BLaER1 treated with 17β-estradiol and CSF1 and Interleukin-3, amounts not matched to agents 10 nM and 100 nM (cell line): ENCODE measurements at regions not wholly inside any gene's neighbourhood (a gene's known extent, or its start where the extent isn't known, plus 50 kb on each side); places are given as distances from the start of the nearest gene placed in this dataset.
"Not testable (repeated sequence)": the region's sequence is repeated elsewhere in the genome, so short reads cannot be mapped to it uniquely, and the experiment has no call there.

Source experiments
- H3K27ac ChIP-seq, 11 experiments: shearing (Covaris generic); formaldehyde crosslinking; 2 replicates each; pipeline ENCODE4 v1.8.1; 2022
- H3K27me3 ChIP-seq, 11 experiments: shearing (Covaris generic); formaldehyde crosslinking; 2 replicates each; pipeline ENCODE4 v1.8.1; 2022
- H3K36me3 ChIP-seq, 11 experiments: shearing (Covaris generic); formaldehyde crosslinking; 2 replicates each; pipeline ENCODE4 v1.8.1; 2022
- H3K4me1 ChIP-seq, 10 experiments: shearing (Covaris generic); formaldehyde crosslinking; 2 replicates each; pipeline ENCODE4 v1.8.1; 2022
- H3K4me2 ChIP-seq, 11 experiments: shearing (Covaris generic); formaldehyde crosslinking; 2 replicates each; pipeline ENCODE4 v1.8.1; 2022
- H3K4me3 ChIP-seq, 10 experiments: shearing (Covaris generic); formaldehyde crosslinking; 2 replicates each; pipeline ENCODE4 v1.8.1; 2022
- H3K9ac ChIP-seq, 11 experiments: shearing (Covaris generic); formaldehyde crosslinking; 2 replicates each; pipeline ENCODE4 v1.8.1; 2022
- H3K9me3 ChIP-seq, 11 experiments: shearing (Covaris generic); formaldehyde crosslinking; replicated peaks in 1 of 11; 2 replicates each; pipeline ENCODE4 v1.8.1; 2022
- H4K20me1 ChIP-seq, 11 experiments: shearing (Covaris generic); formaldehyde crosslinking; 2 replicates each; pipeline ENCODE4 v1.8.1; 2022
- Cebpa-rat ChIP-seq, 11 experiments: shearing (Covaris generic); IDR thresholded peaks; 2 replicates each; pipeline ENCODE4 v1.8.1; 2022

DNA sequence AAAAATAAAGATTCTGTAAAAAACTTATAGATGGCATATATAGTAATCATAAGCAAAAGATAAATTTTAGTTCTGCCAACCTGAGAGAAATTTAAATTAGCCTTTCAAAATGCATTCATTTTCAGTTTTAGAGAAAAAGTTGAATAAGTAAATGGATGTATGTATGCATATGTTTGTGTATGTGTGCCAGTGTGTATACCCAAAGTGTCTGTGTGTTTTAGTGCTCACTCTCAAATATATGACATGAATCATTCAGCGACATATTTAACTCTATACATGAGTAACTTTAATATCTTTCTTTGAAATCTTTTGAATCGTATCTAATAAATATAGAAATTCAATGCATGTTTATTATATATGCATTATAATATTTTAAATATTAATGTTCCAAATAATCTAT, 274.5 kb downstream of the SRGAP2C start:
- H3K9ac ChIP-seq, result peak overlapping the region in 1 of 11 experiments; percentile 29; a peak in 1 of 22 replicates
- no peak for TF ChIP-seq Cebpa-rat (IDR thresholded peaks at IDR 0.05)
- peaks cover 0 to 43% (median 18%) of the 10 kb centered on the region in 11 experiments; a peak in 14 of 22 replicates for H3K9me3 ChIP-seq
- peaks cover 3 to 32% (median 13%) of the 10 kb centered on the region in 10 experiments; a peak in 19 of 20 replicates for H3K4me1 ChIP-seq
- H3K36me3 ChIP-seq, result no peaks in the 10 kb centered on the region
- H3K4me3 ChIP-seq, result no peak overlapping the region
- no peaks in the 10 kb centered on the region for H4K20me1 ChIP-seq
- no peak overlapping the region; a peak in 1 of 22 replicates for H3K4me2 ChIP-seq
- H3K27me3 ChIP-seq, result no peaks in the 10 kb centered on the region
- peak overlapping the region in 9 of 11 experiments; percentile 21 to 96 (median 92); a peak in 17 of 22 replicates for H3K27ac ChIP-seq

DNA sequence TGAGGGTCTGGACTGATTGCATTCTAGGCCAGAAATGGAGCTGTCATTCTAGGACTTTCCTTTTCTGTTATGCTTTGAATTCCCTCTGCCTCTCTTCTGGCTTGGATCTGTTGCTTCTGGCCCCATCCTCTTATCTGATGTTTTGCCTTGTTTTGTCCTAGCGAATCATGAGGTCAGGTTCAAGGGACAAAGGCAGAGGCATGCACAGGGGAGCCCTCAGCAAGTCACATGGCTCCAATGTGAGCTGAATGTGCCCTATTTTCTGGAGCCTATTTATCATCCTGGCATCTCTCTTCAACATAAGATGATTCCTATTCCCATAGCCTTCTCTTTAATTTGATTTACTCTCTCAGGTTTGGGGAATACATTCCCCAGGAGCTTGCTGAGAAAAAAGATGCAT, 284.6 kb downstream of the SRGAP2C start:
- H3K27me3 ChIP-seq, H3K36me3 ChIP-seq, H3K9ac ChIP-seq, H3K4me2 ChIP-seq, H3K27ac ChIP-seq, H3K4me3 ChIP-seq, H4K20me1 ChIP-seq: not testable (repeated sequence)
- H3K4me1 ChIP-seq, result peaks cover 0 to 28% (median 0%) of the 10 kb centered on the region in 10 experiments; a peak in 6 of 20 replicates
- peaks cover 11 to 21% (median 16%) of the 10 kb centered on the region in 11 experiments for H3K9me3 ChIP-seq

DNA sequence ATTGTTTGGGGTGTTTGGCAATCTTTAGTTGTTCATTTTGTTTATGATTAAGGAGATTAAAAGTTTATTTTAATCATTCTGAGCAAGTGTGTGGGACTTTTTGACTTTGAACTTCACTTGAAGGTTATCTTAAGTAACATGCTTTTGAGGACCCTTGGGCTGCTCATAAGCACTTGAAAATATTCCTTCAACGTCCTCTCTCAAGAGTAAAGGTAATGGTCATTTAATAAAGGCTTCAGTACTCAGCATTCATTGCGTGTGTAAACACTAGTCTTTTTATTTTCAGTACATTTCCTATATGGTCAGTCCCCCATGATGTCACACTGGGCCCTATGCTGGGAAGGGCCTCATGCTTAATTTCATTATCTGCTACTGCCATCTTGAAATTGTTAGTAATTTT, 285.6 kb downstream of the SRGAP2C start:
- not testable (repeated sequence) for H4K20me1 ChIP-seq, H3K27ac ChIP-seq, H3K9ac ChIP-seq, H3K27me3 ChIP-seq, H3K36me3 ChIP-seq, H3K4me3 ChIP-seq
- H3K4me2 ChIP-seq, result peak overlapping the region in 1 of 11 experiments; percentile 70; a peak in 1 of 22 replicates
- peaks cover 11 to 21% (median 16%) of the 10 kb centered on the region in 11 experiments for H3K9me3 ChIP-seq
- H3K4me1 ChIP-seq, result peaks cover 0 to 28% (median 0%) of the 10 kb centered on the region in 10 experiments; a peak in 6 of 20 replicates

DNA sequence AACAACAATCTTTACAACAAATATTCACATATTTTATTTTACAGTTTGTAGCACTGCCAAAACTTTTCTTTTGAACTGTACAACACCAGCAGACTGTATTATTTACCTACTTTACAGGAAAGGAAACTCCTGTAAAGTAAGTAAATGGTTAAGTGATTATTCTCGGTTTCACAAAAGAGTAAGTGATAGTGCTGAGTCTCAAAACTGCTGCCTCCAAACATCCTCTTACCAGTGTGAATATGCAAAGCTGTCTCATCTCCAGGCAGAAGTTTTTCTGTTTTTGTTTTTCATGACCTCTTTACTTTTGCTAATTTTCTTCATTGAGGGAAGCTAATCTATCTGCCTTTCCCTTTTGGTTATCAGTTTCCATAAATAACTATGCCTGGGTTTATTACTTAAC, 286.7 kb downstream of the SRGAP2C start:
- Histone ChIP-seq H3K4me2 (peak overlapping the region in 4 of 11 experiments; percentile 2 to 70 (median 44); a peak in 5 of 22 replicates), H3K9me3 (peaks cover 11 to 27% (median 16%) of the 10 kb centered on the region in 11 experiments), H3K9ac (no peak overlapping the region), H3K36me3 (no peaks in the 10 kb centered on the region), H3K27ac (peak overlapping the region in 3 of 11 experiments; percentile 20 to 51 (median 33); a peak in 4 of 22 replicates), H4K20me1 (no peaks in the 10 kb centered on the region), H3K4me1 (peaks cover 0 to 28% (median 0%) of the 10 kb centered on the region in 10 experiments; a peak in 6 of 20 replicates), H3K27me3 (no peaks in the 10 kb centered on the region), H3K4me3 (no peak overlapping the region)
- TF ChIP-seq Cebpa-rat (IDR thresholded peaks at IDR 0.05), result no peak

DNA sequence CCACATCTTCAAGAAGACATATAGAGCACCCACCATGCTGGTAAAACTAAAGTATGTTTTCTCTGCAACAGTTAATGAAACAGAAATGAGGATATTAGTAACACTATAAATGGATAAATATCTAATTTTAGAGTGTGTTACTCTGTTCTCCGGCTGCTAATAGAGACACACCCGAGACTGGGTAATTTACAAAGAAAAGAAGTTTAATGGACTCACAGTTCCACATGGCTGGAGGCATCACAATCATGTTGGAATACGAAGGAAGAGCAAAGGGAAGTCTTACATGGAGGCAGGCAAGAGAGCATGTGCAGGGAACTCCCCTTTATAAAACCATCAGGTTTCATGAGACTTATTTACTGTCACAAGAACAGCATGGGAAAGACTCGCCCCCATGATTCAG, 287.2 kb downstream of the SRGAP2C start:
- no peak for TF ChIP-seq Cebpa-rat (IDR thresholded peaks at IDR 0.05)
- Histone ChIP-seq H3K9me3 (peaks cover 14 to 31% (median 18%) of the 10 kb centered on the region in 11 experiments), H3K4me1 (peaks cover 0 to 28% (median 0%) of the 10 kb centered on the region in 10 experiments; a peak in 6 of 20 replicates), H3K4me3 (no peak overlapping the region), H3K4me2 (peak overlapping the region in 4 of 11 experiments; percentile 2 to 70 (median 44); a peak in 5 of 22 replicates), H3K9ac (no peak overlapping the region), H3K27me3 (no peaks in the 10 kb centered on the region), H4K20me1 (no peaks in the 10 kb centered on the region), H3K27ac (peak overlapping the region in 3 of 11 experiments; percentile 20 to 51 (median 33); a peak in 4 of 22 replicates), H3K36me3 (no peaks in the 10 kb centered on the region)

DNA sequence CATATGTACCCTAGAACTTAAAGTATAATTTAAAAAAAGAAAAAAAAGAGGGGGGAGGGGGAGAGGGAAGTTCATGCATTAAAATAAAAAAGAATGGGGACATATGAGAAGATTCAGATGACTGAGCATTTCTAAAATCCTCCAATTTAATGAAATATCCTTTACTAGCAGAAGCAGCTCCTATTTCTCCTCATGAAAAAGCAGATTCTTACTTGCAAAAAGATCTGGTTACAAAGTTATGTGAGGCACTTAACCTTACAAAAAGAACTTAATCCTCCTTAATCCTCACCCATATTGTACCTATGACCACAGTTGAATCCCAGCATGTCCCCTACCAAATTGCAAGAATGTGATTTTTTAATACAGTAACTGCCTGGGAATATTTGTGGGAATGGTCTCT, 298.5 kb downstream of the SRGAP2C start:
- TF ChIP-seq Cebpa-rat (IDR thresholded peaks at IDR 0.05), result no peak

DNA sequence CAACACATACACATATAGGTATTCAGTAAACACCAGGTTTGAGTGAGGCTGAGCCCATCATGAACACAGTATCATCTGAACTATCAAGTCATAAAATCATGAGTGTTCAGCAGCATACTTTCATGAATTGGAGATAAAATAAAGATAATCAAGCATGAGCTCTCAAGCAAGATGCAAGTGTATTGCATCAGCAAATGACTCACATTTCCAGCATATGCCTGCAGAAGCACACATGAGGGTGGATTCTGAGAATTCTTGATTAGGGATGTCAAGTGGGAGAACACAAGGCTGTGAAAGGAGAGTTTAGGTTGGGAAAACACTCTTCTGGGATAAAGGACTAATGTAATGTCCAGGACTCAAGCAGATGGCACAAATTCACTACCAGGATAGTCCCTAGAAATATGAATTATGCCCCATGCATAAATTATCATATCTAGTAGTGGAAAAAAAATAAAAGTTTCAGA, 299.2 kb downstream of the SRGAP2C start:
- Histone ChIP-seq H3K36me3 (no peaks in the 10 kb centered on the region), H3K4me2 (peak overlapping the region in 3 of 11 experiments; percentile 9 to 52 (median 29); a peak in 6 of 22 replicates), H3K27ac (peak overlapping the region in 4 of 11 experiments; percentile 8 to 46 (median 22); a peak in 3 of 22 replicates), H3K9me3 (peaks cover 17 to 27% (median 21%) of the 10 kb centered on the region in 11 experiments; a peak in 21 of 22 replicates), H3K4me3 (no peak overlapping the region), H3K27me3 (no peaks in the 10 kb centered on the region), H3K4me1 (peaks cover 0 to 15% (median 0%) of the 10 kb centered on the region in 10 experiments; a peak in 5 of 20 replicates), H3K9ac (no peak overlapping the region), H4K20me1 (no peaks in the 10 kb centered on the region)
- TF ChIP-seq Cebpa-rat (IDR thresholded peaks at IDR 0.05), result no peak

More for the DNA sequence above, 298.5 kb downstream of the SRGAP2C start:
- Histone ChIP-seq H3K4me2 (peak overlapping the region in 2 of 11 experiments; percentile 29 to 52; a peak in 3 of 22 replicates), H3K9me3 (peaks cover 17 to 27% (median 21%) of the 10 kb centered on the region in 11 experiments; a peak in 21 of 22 replicates), H3K4me1 (peaks cover 0 to 16% (median 0%) of the 10 kb centered on the region in 10 experiments; a peak in 5 of 20 replicates), H3K27ac (peak overlapping the region in 2 of 11 experiments; percentile 10 to 46; a peak in 2 of 22 replicates), H4K20me1 (no peaks in the 10 kb centered on the region), H3K9ac (no peak overlapping the region), H3K36me3 (no peaks in the 10 kb centered on the region), H3K4me3 (no peak overlapping the region), H3K27me3 (no peaks in the 10 kb centered on the region)

DNA sequence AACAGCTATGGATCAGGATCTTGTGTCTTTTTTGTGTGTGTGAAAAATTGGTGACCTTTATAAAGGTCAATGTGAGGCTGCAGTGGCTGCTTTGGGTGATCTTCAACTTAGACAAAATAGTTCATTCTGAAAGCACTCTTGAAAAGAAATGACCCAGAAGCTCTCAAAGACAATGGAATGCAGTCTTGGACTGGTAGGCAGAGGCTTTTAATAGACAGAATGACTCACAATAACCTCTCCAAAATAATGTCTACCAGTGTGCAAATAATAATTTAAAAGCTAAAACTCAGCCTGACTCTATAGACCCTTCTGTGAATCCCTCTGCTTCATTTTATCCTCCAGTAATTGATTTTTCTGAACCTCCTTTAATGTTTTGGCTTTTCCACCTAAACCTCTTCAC, 310.0 kb downstream of the SRGAP2C start:
- H3K4me3 ChIP-seq, H3K36me3 ChIP-seq, H4K20me1 ChIP-seq, H3K9ac ChIP-seq, H3K27ac ChIP-seq, H3K9me3 ChIP-seq, H3K27me3 ChIP-seq, H3K4me2 ChIP-seq: not testable (repeated sequence)
- peaks cover 0 to 11% (median 2%) of the 10 kb centered on the region in 10 experiments; a peak in 9 of 20 replicates for H3K4me1 ChIP-seq

DNA sequence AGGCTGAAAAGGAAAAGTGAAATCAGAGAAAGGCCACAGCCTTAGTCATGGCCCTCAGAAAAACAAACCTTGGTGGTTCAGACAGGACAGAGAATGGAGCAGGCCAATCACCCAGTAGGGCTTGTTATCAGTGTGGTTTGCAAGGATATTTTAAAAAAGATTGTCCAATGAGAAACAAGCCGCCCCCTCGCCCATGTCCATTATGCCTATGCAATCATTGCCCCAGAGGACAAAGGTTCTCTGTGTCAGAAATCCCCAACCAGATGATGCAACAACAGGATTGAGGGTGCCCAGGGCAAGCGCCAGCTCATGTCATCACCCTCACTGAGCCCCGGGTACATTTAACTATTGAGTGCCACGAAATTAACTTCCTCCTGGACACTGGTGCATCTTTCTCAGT, 326.7 kb downstream of the SRGAP2C start:
- Histone ChIP-seq H3K9me3 (peaks cover 36 to 64% (median 45%) of the 10 kb centered on the region in 11 experiments), H3K4me2 (peak overlapping the region in 8 of 11 experiments; percentile 17 to 83 (median 58); a peak in 14 of 22 replicates), H3K4me1 (peaks cover 9 to 61% (median 28%) of the 10 kb centered on the region in 10 experiments), H3K27ac (peak overlapping the region; percentile 32 to 87 (median 67); a peak in 20 of 22 replicates), H3K4me3 (0 out of 20 replicates have a peak overlapping the region, but pooled peaks of 1 of the 10 experiments have one; percentile 4), H3K36me3 (peaks cover 0 to 22% (median 4%) of the 10 kb centered on the region in 11 experiments; a peak in 6 of 22 replicates), H3K9ac (peak overlapping the region in 6 of 11 experiments; percentile 16 to 76 (median 42); a peak in 9 of 22 replicates)
- not testable (repeated sequence) for H4K20me1 ChIP-seq, H3K27me3 ChIP-seq
- TF ChIP-seq Cebpa-rat (IDR thresholded peaks at IDR 0.05), result peak in 8 of 11 experiments; percentile 41 to 87 (median 58); a peak in 10 of 22 replicates
